ENCODE measurements at regions not wholly inside any gene's neighbourhood (a gene's known extent, or its start where the extent isn't known, plus 50 kb on each side); places are given as distances from the start of the nearest gene placed in this dataset.

DNA sequence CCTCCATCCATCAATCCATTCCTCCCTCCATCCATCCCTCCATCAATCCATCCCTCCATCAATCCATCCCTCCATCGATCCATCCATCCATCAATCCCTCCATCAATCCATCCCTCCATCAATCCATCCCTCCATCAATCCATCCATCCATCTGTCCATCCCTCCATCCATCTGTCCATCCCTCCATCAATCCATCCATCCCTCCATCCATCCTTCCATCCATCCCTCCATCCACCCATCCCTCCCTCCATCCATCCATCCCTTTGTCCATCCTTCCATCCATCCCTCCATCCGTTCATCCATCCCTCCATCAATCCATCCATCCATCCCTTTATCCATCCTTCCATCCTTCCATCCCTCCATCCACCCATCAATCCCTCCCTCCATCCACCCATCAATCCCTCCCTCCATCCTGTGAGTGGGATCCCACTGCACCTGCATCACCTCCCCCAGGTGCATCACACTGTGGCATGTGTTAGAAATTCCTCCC lies 338.1 kb upstream of the SFSWAP start:
- H3K27ac ChIP-seq = no peak overlapping the region
- H3K36me3 ChIP-seq = no peaks in the 10 kb centered on the region
- no peaks in the 10 kb centered on the region for H3K9me3 ChIP-seq
- no peak for DNase-seq
- intact Hi-C loops (cut with DNase I) = no loop called here
- WGBS, 4 donors = 75 to 79% (median 77%) methylated on average over 2 of the region's 2 CpGs
- no peak for ATAC-seq
- H3K27me3 ChIP-seq = peaks cover 0 to 6% (median 0%) of the 10 kb centered on the region in 9 donors
- H3K4me1 ChIP-seq = no peaks in the 10 kb centered on the region
- TF ChIP-seq, protein P1, sequence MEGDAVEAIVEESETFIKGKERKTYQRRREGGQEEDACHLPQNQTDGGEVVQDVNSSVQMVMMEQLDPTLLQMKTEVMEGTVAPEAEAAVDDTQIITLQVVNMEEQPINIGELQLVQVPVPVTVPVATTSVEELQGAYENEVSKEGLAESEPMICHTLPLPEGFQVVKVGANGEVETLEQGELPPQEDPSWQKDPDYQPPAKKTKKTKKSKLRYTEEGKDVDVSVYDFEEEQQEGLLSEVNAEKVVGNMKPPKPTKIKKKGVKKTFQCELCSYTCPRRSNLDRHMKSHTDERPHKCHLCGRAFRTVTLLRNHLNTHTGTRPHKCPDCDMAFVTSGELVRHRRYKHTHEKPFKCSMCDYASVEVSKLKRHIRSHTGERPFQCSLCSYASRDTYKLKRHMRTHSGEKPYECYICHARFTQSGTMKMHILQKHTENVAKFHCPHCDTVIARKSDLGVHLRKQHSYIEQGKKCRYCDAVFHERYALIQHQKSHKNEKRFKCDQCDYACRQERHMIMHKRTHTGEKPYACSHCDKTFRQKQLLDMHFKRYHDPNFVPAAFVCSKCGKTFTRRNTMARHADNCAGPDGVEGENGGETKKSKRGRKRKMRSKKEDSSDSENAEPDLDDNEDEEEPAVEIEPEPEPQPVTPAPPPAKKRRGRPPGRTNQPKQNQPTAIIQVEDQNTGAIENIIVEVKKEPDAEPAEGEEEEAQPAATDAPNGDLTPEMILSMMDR (IDR thresholded peaks at IDR 0.05) = no peak
- no peak for TF ChIP-seq POLR2A (IDR thresholded peaks at IDR 0.05)
- H3K4me3 ChIP-seq = no peak overlapping the region

DNA sequence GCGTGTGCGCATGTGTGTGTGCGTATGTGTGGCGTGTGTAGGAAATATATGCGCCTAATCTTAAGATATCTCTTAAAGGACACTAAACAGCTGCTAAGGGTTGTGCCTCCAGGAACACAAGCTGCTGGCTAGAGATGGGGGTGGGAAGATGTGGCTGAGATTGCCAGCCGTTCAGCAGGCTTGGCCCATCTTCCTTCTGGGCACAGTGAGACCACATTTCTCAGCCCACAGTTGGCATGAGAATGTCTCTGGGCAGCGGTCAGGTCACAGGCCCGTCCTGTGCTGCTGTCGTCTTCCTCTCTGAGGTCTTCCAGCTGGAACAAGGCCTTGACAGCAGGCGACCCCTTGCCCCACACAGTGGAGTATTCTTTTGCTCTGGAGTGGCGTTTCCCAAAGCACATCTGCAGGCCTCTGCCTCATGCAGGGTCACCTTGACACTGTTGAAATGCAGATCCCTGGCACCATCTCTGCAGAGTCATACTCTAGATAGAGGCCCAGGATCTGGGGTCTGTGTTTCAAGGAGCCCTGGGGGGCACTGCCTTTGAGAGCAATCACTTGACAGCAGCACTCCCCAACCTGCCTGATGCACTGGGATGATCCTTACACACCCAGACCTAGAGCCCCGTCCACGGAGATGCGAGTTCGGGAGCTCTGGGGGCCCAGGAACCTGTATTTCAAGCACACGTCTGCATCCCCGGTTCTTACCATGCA lies 335.5 kb upstream of the SFSWAP start:
- Histone ChIP-seq H3K27me3 (peaks cover 0 to 26% (median 0%) of the 10 kb centered on the region in 9 donors), H3K9me3 (no peaks in the 10 kb centered on the region), H3K27ac (no peak overlapping the region), H3K36me3 (no peaks in the 10 kb centered on the region), H3K4me3 (no peak overlapping the region), H3K4me1 (no peaks in the 10 kb centered on the region)
- DNase-seq (no peak), ATAC-seq (no peak)
- TF ChIP-seq POLR2A (IDR thresholded peaks at IDR 0.05) = no peak
- TF ChIP-seq, protein P1 (IDR thresholded peaks at IDR 0.05) = no peak
- WGBS, 4 donors = 71 to 79% (median 77%) methylated on average over 16 to 17 of the region's 17 CpGs
- intact Hi-C loops (cut with DNase I) = no loop called here

DNA sequence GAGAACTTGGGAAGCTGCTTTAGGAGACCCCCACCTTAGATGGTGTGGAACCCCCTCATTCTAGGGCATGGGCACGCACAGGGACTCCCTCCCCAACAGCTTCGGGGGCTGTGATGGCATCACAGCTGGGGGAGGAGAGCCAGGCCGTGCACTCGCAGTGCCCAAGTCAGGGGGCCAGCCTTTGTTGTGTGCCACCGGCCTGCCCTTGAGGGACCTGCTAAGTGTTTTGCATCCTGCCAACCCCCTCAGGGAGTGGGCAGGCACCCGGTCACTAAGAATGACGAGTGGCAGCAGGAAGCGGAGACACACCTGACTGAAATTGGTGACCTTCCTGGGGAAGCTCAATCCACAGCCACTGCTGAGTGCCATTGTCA lies 334.9 kb upstream of the SFSWAP start:
- TF ChIP-seq, protein P1 (IDR thresholded peaks at IDR 0.05) = no peak
- TF ChIP-seq POLR2A (IDR thresholded peaks at IDR 0.05) = no peak
- no peak overlapping the region for H3K27ac ChIP-seq
- ATAC-seq = no peak
- H3K9me3 ChIP-seq = no peaks in the 10 kb centered on the region
- intact Hi-C loops (cut with DNase I) = no loop called here
- H3K36me3 ChIP-seq = no peaks in the 10 kb centered on the region
- DNase-seq = no peak
- H3K27me3 ChIP-seq = peaks cover 0 to 31% (median 2%) of the 10 kb centered on the region in 9 donors
- H3K4me1 ChIP-seq = no peaks in the 10 kb centered on the region
- 77 to 89% (median 80%) methylated on average over 7 to 8 of the region's 8 CpGs for WGBS, 4 donors
- no peak overlapping the region for H3K4me3 ChIP-seq

DNA sequence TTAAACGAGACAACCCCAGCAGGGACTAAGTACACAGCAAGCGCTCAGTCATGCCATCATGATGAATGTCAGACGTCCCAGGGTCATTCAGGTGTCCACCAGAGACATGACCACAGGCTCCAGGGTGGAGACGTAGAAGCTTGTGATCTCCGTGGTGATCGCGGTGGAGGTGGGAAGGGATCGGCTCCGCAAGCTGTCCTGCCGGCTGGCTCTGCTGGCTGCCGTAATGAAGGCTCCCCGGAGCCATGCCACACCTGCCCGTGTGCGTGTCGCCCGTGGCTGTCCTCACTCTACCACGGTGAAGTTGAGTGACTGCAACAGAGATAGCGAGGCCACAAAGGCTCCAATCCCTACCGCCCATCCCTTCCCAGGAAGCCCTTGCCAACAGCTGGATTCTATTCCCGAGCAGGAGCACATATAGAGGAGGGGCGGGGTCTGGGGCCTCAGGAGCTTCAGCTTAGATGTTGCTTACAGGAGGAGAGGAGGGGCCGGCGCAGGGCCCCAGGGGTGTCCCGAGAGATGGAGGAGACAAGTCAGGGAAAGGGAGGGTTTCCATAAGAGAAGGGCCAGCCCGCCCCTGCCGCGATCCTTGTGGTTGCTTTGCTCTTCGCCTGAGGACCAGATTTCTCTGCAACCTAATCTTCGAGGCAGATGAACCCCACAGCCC lies 332.6 kb upstream of the SFSWAP start:
- 72 to 79% (median 76%) methylated on average over 23 to 29 of the region's 29 CpGs for WGBS, 4 donors
- Histone ChIP-seq H3K36me3 (no peaks in the 10 kb centered on the region), H3K27ac (no peak overlapping the region), H3K9me3 (no peaks in the 10 kb centered on the region), H3K27me3 (peaks cover 0 to 44% (median 13%) of the 10 kb centered on the region in 9 donors), H3K4me1 (no peaks in the 10 kb centered on the region), H3K4me3 (no peak overlapping the region)
- DNase-seq = no peak
- TF ChIP-seq, protein P1 (IDR thresholded peaks at IDR 0.05) = no peak
- no peak for TF ChIP-seq POLR2A (IDR thresholded peaks at IDR 0.05)
- intact Hi-C loops (cut with DNase I) = no loop called here
- no peak for ATAC-seq
